GM21528 (cell line): ENCODE measurements at regions not wholly inside any gene's neighbourhood (a gene's known extent, or its start where the extent isn't known, plus 50 kb on each side); places are given as distances from the start of the nearest gene placed in this dataset.
"Not testable (repeated sequence)": the region's sequence is repeated elsewhere in the genome, so short reads cannot be mapped to it uniquely, and the experiment has no call there.

ENCODE experiments used
- ATAC-seq: cut with Tn5 transposase; IDR thresholded peaks from one replicate; pipeline ENCODE4 v1.9.1; 2021; ENCODE audit warnings: mild to moderate bottlenecking, moderate library complexity; ENCODE audit not compliant: unreplicated experiment, low FRiP score

DNA sequence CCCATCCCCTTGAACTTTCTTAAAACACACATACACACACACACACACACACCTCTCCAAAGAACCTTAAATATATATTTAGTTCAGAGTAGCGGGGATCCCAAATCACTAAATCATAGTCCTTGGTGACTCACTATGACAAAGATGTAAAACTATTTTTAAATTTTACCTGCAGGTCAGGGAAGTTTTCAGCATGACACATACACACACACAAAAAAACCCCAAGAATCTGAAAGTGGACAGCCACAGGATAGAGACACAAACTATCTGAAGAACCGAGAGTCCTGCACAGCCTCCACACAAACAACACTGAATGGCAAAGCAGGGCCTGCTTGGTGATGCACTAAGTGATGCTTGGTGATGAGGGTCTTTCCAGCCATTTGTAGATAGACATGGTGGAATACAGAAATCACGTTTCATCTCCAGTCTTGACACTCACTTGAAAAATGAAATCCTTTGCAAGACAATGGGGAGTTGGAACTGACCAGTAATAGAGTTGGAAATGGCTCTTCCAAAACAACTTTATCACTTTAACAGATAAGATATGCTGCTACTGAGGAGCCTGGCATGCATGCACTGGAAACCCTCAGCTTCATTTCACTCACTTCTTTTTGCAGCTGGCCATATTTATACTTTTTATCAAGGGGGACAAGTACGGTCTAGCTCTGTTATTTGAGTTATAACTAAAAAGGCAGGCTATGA is 307.3 kb downstream of the RAPGEF2 start:
- no peak for ATAC-seq

DNA sequence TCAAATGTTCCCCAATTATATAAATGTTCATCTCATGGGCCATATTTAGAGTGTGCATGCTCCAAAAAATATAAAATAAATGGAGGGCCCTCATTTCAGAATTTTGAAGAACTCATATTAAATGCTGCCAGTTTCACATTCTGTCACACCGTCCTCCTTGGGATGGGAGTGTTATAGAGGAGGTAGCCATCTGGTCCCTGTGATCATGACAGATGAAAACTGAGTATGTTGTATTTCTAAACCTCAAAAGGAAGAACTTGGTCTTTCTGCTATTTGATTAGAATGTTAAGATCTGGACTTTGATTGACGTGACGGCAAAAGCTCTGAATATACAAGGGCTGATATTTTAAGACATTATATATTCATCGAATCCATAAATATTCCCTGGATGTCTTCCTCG is 308.0 kb downstream of the RAPGEF2 start:
- ATAC-seq, result no peak

DNA sequence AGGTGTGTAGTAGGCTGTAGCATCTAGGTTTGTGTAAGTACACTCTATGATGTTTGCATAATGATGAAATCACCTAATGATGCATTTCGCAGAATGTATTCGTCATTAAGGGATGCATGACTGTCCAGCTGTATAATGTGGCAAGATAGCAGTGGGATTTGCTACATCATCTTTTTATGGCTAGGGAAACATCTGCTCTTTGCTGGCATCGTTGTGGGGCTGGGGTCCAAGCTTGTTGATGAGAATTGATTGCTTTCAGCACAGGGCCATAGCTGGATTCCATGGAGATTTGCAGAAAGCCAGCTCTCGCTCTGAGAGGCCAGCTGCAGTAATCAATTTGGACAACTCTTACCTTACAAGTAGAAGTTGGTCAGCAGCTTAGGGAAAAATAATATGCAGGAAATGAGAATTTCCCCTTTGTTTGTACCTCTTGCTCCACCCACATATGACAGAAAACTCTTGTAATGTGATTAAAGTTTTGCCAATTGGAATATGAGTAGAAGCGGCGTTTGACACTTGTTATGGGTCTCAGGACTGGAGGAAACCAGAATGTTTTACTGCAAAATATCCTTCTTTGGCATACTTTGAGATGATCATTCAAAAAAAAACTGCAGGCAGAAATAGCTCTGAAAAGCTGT is 310.5 kb downstream of the RAPGEF2 start:
- no peak for ATAC-seq

DNA sequence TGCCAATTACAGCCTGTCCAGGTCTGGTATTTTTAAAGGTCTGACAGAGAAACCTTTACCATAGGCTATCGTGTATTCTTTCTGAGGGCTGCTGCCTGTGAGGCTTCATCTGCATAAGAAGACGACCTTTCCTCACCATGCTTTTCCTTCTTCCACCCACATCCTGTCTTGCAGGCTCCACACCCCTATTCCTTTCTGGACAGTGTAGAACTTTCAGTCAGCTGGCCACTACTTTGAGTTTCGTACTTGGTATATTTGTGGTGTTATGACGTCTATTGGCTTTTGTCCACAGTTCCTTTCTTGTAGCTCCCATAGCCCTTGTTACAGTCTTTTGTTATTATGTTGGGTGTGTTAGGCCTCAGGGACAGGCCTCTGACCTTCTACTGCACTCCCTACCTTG is 311.4 kb downstream of the RAPGEF2 start:
- ATAC-seq, result no peak

DNA sequence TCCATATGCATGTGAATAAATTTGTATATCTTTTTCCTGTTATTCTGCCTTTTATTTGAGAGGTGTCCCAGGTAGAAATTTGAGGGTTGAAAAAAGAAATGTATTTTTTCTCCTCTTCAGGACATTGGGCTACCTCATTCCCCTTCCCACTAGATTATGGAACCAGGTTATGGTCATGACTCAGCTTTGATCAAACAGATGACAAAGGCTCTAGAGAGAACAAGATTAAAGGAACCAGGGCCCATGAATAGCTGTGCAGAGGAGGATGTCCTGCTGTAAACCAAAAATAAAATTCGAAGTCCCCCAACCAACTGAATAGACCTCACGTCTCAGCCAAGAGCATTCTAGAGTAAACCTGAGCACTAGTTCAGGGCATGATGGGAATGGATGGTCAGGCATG is 313.2 kb downstream of the RAPGEF2 start:
- ATAC-seq, result no peak

DNA sequence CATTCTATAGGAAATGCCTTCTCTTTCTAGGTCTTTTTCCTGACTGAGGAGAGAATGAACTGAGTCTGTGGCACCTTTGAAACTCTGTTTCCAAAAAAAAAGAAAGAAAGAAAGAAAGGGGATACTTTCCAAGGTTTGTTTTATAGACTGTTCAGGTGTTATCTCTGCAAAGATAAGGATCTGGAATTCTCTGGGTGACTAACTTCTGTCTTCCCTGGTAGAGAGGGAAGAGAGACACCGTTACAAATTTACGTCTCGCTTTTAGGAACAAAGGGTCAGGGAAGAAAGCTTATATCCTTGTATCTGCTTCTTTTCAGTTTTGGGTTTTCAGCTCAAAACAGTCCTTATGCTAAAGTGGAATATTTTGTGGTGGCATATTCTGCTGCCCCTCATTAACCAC is 314.1 kb downstream of the RAPGEF2 start:
- no peak for ATAC-seq

DNA sequence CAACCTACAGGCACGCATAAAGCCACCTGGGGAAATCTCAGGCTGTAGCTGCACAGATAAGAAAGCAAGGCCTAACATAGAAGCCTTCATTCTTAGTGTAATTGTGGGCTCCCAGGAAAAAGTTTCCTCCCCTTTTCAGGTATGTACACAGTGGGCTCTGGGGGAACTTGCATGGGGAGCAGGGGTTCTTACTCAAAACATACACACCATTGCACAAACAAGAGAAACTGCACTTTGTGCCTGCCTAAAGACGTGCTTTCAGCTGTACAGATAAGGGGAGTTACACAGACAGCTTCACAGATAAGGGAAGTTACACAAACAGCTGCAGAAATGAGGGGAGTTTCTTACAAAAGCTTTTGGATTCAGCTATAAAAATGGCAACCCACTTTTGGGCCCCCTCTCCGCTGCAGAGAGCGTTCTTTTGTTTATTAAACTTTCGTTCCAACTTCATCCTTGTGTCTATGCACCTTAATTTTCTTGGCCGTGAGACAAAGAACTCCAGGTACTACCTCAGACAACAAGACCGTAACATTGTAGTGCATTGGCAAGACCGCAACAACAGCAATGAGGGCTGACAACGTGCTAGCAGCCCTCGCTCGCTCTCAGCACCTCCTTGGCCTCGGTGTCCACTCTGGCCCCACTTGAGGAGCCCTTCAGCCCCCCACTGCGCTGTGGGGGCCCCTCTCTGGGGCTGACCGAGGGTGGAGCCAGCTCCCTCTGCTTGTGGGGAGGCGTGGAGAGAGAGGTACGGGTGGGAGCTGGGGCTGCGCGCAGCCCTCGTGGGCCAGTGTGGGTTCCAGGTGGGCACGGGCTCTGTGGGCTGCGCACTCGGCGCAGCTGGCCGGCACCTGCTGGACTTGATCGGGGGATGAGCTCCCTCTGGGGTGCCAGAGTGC is 317.5 kb downstream of the RAPGEF2 start:
- no peak for ATAC-seq

DNA sequence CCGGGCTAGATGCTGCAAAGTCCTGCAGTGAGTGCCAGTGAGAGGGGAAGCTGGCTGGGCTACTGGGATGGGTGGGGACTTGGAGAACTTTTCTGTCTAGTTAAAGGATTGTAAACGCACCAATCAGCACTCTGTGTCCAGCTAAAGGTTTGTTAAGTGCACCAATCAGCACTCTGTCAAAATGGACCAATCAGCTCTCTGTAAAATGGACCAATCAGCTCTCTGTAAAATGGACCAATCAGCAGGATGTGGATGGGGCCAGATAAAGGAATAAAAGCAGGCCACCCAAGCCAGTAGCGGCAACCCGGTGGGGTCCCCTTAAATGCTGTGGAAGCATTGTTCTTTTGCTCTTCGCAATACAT is 318.2 kb downstream of the RAPGEF2 start:
- not testable (repeated sequence) for ATAC-seq

DNA sequence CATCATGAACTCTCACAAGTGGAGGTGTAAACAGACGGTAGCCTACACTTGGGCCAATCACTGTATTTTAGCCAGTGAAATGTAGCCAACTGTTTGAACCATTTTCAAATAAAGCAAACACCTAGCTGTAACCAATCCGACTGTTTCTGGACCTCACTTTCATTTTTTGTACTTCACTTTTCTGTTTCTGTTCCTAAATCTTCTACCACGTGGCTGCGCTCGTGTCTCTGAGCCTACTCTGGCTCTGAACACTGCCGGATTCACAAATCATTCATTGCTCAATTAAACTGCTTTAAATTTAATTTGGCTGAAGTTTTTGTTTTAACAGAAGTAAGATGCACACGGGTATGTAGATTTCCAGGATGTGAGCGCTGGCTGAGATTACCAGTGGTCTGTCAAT is 319.1 kb downstream of the RAPGEF2 start:
- no peak for ATAC-seq

DNA sequence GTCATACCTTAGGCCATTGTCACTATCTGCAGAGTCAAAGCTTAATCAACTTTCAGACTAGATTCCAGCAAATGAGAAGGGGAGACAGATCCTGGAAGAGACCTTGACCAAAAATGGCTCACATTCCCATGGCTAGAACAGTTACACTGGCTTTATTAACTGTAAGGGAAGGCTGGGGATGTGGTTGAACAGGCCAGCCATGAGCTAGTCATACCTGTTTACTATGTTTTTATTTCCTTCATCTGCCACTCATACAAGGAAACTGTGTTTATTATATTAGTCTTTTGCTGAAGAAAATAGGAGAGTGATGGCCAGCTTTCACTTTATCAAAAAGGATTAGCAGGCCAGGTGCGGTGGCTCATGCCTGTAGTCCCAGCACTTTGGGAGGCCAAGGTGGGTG is 319.7 kb downstream of the RAPGEF2 start:
- ATAC-seq, result no peak

DNA sequence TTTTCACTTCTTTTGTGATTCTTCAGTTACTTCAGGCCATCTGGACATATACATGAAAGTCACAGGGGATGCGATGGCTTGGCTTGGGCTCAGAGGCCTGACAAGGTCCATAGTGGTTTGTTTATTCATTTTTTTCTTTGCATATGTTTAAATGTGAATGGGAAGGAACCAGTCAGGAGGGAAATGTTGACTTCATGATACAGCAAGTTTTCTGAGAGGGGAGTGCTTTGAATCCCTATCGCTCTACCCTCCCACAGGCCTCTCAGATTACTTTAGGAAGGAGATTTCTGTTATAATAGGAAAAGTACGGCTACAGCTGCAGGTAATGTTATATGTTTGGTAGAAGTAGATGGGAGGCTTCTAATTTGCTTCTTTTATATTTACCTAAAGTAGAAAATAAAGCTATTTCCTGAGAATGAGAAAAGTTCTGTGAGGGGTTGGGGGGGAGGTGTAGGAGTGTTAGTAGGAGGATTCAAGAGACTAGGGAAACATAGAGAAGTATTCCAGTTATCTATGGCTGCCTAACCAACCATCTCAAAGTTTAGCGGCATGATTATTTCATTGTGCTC is 322.9 kb downstream of the RAPGEF2 start:
- no peak for ATAC-seq

DNA sequence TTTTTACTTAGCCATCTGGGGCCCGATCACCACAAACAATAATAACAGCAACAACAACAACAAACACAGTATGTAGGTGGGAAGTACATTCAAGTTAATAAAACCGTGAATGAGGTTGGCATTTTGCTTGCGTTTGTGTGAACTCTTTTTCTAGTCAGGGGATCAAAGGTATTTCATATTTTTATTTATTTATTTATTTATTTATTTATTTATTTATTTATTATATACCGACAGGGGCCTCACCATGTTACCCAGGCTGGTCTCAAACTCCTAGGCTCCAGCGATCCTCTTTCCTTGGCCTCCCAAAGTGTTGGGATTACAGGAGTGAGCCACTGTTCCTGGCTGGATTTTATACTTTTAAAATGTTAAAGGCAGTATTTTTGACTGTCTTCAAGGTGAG is 325.4 kb downstream of the RAPGEF2 start:
- ATAC-seq, result no peak

DNA sequence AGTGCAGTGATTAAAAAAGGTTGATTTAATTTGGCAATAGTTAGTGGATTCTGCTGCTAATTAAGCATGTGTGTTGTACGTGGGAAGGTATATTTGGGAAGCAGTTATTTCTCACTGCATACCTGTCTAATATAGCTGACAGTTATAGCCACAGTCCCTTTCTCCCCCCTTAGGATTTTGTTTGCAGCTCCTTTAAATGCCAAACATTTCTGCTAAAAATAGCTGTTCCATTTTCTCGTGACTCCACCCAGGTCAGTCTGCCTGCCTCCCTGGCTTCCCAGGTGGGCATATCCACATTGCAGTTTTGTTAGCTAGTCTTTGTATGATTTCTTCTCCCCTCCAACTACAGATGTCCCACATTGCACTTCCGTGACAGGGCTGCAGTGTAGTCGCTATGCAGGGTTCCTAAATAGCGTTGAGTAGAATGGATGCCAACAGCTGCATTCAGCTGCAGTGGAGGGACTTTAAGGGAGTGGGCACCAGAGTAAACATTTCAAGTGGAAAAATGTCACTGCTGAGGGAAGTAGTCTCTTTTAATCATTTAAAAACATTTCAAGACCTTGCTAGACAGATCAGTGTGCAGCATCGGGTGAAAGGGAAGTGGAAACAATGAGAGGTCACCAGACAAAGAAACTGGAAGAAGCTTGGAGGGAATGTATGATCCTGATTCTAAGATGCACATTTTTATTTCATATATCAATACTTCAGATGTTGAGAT is 326.3 kb downstream of the RAPGEF2 start:
- no peak for ATAC-seq

DNA sequence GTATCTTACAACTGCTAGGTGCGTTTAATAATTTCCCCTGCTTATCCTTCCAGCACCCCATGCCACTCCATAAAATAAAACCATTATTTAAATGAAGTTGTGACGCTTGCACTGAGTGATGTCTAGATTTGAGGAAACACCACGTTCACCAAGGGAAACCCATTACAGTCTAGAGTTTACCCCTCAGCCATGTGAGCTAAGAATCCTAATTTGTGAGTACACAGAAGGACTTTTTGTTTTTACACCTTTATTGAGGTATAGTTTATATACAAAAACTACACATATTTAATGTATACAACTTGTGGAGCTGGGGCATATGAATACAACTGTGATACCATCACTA is 326.8 kb downstream of the RAPGEF2 start:
- no peak for ATAC-seq

DNA sequence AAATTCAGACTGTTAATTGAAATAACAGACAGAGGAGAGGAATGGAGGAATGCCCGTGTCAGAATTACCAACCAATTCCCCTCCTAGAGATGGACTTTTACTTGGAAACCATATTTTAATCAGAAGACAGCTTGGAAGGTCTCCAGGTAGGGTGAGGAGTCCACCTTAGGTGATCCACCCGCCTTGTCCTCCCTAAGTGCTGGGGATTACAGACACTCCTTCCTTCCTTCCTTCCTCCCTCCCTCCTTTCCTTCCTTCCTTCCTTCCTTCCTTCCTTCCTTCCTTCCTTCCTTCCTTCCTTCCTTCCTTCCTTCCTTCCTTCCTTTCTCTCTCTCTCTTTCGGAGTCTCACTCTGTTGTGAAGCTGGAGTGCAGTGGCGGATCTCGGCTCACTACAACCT is 328.0 kb downstream of the RAPGEF2 start:
- ATAC-seq, result no peak

DNA sequence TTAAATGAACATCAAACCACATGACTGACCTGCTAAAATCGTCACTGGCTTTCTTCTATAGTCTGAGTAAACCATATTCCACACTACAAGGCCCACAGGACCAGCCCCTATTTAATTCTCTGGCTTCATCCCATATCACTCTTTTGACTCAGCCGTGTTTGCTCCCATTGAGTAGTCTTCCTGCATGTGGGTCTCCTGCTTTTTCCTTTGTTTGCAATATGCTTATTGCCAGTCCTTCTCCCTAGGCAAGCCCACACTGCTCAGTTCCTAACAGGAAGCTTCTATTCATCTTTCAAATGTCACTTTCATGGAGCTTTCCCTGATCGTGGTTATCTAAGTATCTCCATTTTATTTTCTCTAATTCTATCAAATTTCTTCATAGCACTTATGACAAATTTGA is 329.6 kb downstream of the RAPGEF2 start:
- ATAC-seq, result no peak

DNA sequence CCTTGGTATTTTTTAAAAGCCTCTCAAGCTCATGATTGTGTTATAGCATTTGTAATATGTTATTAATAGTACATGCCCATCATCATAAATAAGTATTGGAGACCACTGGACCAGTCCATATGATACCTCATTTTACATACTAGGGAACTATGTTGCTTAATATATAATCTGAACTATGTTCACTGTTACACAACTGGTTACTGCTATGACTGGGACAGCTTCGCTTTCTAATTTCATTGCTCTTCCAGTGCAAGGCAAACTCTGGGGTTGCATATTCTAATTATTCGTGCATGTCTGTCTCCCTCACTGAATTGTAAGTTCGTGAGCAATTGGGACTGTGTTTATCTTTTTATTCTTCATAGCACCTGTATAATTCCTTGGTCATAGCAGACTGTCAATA is 330.5 kb downstream of the RAPGEF2 start:
- no peak for ATAC-seq

DNA sequence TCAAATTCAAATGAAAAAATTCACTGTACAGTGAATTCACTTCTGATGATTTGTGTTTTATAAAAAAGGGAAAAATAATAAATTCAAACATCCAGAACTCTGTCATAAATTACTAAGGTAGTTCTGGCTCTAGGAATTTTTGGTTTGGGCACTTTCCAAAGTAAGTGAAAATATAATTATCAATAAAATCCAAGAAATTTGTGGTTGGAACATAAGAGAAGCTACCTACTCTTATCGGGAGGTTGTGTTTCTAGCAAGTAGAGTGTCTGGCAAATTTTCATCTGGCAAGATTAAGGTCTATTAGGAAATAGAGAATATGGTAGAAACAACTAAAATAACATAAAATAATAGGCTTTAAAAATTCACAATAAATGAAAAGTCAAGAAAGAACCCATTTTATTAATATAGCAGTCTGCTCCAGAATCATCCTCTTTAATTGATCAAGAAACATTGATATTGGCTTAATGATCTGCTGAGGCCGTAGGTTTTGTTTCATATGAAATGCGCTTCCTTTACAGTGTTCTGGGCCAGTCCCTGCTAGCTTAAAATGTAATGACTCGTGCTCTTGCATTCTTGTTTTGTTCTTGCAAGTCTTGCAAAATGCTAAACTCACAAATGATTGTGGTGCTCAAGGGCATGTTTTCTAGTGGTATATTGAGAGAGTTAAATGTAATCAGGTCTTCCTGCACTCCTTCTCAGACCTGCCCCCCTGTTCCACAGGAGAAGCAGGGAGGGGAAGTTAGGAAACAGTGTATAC is 331.4 kb downstream of the RAPGEF2 start:
- no peak for ATAC-seq

DNA sequence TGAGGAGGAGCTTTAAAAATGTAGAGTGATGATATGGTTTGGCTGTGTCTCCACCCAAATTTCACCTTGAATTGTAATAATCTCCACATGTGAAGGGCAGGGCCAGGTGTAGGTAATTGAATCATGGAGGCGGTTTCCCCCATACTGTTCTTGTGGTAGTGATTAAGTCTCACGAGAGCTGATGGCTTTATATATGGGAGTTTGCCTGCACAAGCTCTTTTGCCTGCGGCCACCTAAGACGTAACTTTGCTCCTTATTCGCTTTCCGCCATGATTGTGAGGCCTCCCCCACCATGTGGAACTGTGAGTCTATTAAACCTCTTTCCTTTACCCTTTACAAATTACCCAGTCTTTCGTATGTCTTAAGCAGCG is 332.0 kb downstream of the RAPGEF2 start:
- ATAC-seq, result no peak

DNA sequence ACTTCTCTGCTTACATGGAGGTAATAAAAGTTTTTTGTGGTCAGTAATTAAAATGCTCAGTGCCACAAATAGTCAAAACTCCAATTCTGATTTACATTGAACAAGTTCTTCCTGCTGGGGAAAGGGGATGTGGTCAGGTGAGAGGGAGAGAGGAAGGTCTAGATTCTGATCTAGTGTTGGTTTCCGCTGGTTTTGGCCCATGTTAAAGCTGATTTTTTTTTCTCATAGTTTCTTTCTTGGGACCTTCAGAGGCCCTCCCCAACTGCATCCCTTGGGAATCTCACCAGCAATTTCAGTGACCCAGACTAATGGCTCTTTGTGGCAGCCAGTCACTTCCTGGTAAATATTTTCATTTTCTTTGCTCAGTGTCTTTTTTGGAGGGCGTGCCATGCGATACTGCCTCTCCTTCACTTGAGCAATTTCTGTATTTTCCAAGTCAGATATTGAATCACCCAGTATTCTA is 332.7 kb downstream of the RAPGEF2 start:
- no peak for ATAC-seq
